GM21576 (cell line): ENCODE measurements at regions not wholly inside any gene's neighbourhood (a gene's known extent, or its start where the extent isn't known, plus 50 kb on each side); places are given as distances from the start of the nearest gene placed in this dataset.

Source experiments
- ATAC-seq: cut with Tn5 transposase; IDR thresholded peaks from one replicate; pipeline ENCODE4 v1.9.1; 2021; ENCODE audit warnings: mild to moderate bottlenecking, moderate library complexity; ENCODE audit not compliant: unreplicated experiment

DNA sequence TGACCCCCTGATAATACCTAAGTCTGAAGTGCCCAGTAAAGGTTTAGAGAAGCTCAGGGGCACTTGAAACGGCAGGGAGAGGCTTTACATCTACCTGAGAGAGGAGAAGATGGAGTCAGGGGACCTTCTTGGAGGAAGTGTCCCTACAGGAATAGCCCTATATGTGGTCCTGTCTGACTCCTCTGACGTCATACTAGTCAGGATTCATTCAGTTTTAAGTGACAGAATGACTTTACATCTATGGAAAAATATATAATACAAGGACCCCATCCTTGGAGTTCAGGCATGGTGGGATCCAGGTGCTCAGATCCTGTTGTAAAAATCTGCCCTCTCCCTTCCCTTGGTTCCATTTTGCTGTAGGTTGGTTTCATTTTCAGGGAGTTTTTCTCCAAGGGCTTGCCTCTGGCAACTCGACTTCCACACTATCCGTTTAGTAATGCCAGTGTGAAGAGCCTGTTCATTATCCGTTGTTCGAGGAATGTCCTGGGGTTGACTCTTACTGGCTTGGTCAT is 205.6 kb downstream of the IRF8 start:
- no peak for ATAC-seq

DNA sequence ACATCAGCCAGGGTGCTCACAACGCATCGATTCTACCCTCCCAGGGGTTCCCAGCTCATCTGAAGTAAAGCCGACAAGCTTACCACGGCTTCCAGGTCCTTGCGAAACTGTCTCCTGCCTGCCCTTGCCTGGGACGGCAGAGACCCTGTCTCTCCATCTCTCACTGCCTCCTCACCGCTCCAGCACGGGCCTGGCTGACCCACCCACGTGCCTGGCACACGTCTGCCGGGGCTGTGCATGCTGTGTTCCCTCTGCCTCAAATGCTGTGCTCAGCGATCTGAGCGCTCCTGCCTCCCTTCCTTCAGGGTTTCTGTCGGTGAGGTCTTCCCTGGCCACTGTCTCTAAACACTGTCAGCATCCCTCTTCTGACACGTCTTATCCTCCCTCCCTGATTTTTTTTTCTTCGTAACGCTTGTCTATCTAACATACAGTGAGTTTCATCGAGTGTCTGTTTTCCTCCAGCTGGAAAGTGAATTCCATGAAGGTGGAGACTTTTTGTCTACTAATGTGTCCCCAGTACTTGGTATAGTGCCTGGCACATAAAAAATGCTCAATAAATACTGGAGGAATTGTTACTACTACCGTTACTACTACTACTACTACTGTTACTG is 208.4 kb downstream of the IRF8 start:
- ATAC-seq = no peak

GRCh38 chr16:86108062-86108461 is 209.1 kb downstream of the IRF8 start:
- ATAC-seq = no peak

GRCh38 chr16:86110134-86110533 is 211.2 kb downstream of the IRF8 start:
- no peak for ATAC-seq

DNA sequence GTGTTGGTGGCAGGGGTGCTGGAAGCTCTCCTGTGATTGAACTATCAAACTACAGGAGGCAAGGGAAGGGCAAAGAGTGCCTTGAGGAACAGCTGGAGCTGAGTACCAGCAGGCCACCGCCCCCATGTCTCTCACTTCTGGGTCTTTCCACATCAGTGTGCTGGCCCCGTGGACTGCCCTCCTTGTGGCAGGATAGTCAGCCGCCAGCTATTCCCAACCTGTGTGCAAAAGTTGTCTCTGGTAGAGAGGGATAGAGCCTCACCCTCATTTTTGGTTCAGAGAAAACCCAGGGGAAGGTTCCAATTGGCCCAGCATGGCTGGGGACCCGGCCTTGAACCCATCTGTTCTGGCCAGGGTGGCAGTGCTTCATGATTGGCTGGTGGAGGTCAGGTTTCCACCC is 211.8 kb downstream of the IRF8 start:
- no peak for ATAC-seq

GRCh38 chr16:86112178-86112577 is 213.2 kb downstream of the IRF8 start:
- ATAC-seq = no peak

GRCh38 chr16:86117235-86117634 is 218.3 kb downstream of the IRF8 start:
- ATAC-seq = no peak

DNA sequence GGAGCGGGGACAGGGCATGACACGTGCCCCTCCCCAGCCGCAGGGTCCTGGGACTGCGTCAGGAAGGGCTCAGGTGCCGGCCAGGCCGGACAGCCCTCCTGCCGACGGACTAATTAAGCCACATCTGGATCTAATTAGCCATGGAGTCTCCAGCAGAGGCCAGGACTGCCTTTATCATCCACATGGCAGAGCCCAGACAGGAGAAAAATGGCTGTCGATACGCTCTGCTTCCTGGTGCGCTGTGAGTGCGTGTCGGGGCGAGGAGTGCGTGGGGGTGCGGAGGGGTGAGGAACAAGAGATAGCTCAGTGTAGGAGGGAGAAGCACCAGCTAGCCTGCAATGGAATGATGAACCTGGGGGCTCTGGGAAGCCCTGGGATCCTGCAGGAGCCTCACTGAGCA is 218.8 kb downstream of the IRF8 start:
- no peak for ATAC-seq

GRCh38 chr16:86118467-86119307 is 219.7 kb downstream of the IRF8 start:
- no peak for ATAC-seq

DNA sequence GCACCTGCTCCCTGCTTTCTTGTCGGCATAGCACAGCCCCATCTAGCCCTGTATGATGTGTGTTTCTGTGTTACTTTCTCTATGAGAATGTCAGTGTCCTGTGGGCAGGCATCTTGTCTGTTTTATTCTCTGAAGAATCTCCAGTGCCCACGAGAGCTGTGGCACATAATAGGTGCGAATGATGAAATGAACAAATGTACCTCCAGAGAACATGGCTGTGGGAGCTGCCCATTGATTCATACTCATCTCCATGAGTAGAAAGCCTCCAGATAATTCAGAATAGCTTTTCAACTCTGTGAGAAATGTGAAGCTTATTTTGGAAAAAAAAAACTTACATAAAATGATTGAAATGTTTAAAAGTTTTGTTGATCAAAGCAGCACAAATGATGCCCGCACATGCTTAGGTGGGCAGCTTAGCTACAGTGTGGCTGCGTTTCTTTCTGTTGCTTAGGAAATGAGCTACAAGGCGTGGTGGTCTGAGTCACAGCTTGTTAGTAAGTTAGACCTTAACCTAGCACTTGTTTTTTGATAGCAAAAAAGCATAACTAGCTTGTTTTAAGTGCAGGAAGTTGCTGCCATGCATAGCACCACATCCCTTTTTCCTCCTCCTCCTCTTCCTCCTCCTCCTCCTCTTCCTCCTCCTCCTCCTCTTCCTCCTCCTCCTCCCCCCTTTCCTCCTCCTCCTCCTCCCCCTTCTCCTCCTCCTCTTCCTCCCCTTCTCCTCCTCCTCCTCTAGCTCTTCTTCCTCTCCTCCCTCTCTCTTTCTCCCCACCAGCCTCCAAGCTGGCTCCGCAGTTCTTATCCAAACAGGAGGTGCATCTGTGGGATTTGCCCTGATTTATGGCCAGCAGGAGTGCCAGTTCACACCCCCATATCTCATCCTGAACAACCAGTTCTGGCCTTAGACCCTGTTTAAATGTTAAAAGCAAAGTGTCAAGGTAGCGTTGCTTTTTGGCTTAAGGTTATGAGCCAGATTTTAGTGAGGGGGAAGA is 221.5 kb downstream of the IRF8 start:
- ATAC-seq = no peak

DNA sequence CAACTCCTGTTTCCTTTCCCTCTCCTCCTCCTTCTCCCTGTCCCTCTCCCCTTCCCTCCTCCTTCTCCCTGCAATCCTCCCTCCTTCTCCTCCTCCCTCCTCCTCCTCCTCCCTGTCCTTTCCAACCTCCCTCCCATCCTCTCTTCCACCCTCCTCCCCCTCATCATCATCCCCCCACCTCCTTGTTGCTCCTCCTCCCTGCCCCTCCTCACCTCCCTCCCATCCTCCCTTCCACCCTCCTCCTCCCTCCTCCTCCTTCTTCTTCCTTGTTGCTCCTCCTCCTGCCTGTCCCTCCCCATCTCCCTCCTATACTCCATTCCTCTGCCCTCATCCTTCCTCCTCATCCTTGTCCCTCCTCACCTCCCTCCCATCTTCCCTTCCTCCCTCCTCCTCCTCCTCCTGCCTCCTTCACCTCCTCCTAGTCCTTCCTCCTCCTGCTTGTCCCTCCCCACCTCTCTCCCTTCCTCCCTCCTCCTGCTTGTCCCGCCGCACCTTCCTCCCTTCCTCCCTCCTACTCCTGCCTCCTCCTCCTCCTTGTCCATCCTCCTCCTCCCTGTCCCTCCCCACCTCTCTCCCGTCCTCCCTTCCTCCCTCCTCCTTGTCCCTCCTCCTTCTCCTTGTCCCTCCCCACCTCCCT is 222.5 kb downstream of the IRF8 start:
- ATAC-seq = no peak

DNA sequence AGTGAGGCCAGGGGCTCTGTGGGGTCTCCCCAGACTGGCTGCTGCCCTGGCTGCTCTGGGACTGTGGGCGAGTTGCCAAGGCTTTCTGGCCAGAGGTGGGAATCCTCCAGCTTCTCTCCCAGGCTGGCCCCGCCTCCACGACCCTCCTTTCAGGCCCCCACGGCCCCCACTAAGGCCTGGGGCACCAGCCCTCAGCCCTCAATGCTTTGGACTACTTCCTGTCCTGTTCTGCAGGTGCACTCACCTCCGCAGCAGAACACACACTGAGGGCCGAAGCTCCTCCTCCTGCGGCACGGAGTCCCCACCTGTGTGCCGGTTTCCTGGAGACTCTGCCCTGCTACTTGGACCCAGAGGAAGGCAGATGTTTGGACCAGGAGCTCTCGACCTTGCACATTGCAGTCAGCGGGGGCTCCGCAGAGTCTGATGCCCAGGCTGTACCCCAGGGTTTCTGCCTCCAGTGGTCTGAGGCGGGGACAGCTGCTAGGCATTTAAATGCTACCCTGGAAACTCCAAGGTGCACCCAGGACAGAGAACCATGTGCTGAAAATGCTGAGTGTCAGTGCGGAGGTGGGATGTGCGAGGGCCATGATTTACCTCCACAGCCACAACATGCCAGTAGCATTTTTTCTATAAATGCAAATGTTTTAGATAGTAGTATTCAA is 223.8 kb downstream of the IRF8 start:
- no peak for ATAC-seq

GRCh38 chr16:86124321-86124720 is 225.4 kb downstream of the IRF8 start:
- no peak for ATAC-seq

DNA sequence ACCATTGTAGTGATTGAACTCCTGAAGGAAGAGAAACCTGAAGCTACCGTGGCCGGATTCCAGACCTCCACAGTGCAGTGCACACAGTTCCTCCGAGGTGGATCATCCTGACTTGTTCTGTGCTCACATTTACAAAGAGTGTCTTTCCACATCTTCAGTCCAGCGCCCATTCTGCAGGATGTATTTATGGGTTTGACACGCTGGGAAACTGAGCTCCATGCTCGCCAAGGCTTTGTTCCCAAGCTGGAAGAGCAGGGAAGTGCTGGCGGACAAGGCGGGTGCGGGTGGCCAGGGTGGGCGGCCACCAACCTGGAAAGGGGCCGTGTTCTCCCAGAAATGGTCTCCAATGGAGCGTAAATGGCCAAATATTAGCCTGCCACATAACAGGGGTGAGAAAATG is 227.9 kb downstream of the IRF8 start:
- no peak for ATAC-seq

GRCh38 chr16:86127366-86127765 is 228.4 kb downstream of the IRF8 start:
- ATAC-seq = no peak

DNA sequence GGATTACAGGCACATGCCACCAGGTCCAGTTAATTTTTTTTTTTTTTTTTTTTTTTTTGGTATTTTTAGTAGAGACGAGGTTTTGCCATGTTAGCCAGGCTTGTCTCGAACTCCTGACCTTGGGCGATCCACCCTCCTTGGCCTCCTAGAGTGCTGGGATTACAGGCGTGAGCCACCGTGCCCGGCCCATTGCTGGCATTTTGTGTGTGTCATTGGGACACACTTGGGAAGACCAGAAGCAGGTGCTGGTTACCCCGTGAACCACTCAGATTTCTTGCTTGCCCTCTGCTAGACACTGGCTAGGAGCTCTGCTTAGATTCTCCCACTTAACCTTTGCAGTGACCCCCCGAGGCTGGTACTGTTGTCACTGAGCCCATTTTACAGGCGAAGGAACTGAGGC is 229.3 kb downstream of the IRF8 start:
- no peak for ATAC-seq

GRCh38 chr16:86129541-86129940 is 230.6 kb downstream of the IRF8 start:
- no peak for ATAC-seq

GRCh38 chr16:86133377-86133776 is 234.4 kb downstream of the IRF8 start:
- ATAC-seq = no peak

- no peak for ATAC-seq
Measured at GRCh38 chr16:86133847-86134375, 234.9 kb downstream of the IRF8 start.
